ENCODE measurements at regions not wholly inside any gene's neighbourhood (a gene's known extent, or its start where the extent isn't known, plus 50 kb on each side); places are given as distances from the start of the nearest gene placed in this dataset.

- H3K4me1 Mint-ChIP-seq = no peaks in the 10 kb centered on the region
- no peak overlapping the region for H3K4me3 ChIP-seq (ENCODE audit: control extremely low read depth in 1 of 5, extremely low read depth in 1 of 5, insufficient read depth in 1 of 5, low read depth in 2 of 5, low read length in 4 of 5)
- intact Hi-C loops (cut with micrococcal nuclease) = no loop called here
- H3K36me3 ChIP-seq (replicated peaks in 1 of 2; ENCODE audit: control extremely low read depth in 1 of 2, control insufficient read depth in 1 of 2, extremely low read depth in 1 of 2, insufficient read depth in 2 of 2, low read length in 1 of 2) = no peaks in the 10 kb centered on the region
- H3K27ac Mint-ChIP-seq = no peak overlapping the region
- no peak overlapping the region for H3K4me3 Mint-ChIP-seq
- DNase-seq (no peak), ATAC-seq (ENCODE audit: low read depth) (no peak)
- H3K27me3 Mint-ChIP-seq = no peaks in the 10 kb centered on the region
- POLR2A ChIA-PET = no interaction called here
- no peak overlapping the region for H3K4me2 ChIP-seq (replicated peaks; ENCODE audit: low read depth, low read length, poor library complexity, severe bottlenecking)
- CTCF ChIA-PET = no interaction called here
- no peaks in the 10 kb centered on the region for H3K27me3 ChIP-seq (replicated peaks in 1 of 4; ENCODE audit: control extremely low read depth in 1 of 4, control insufficient read depth in 3 of 4, insufficient read depth in 4 of 4, low read length in 3 of 4)
- WGBS (ENCODE audit: insufficient coverage) = no CpG with 5 or more reads among the region's 1 CpG
- no peak overlapping the region for H3K9ac ChIP-seq (ENCODE audit: low read length)
- peaks cover 0 to 9% (median 7%) of the 10 kb centered on the region in 3 donors for H3K9me3 ChIP-seq (ENCODE audit: control extremely low read depth in 1 of 3, control insufficient read depth in 2 of 3, insufficient read depth in 1 of 3, low read length in 2 of 3)
- H3K27ac ChIP-seq (ENCODE audit: low read length in 2 of 2) = no peak overlapping the region
- TF ChIP-seq CTCF (IDR thresholded peaks at IDR 0.05) (no peak), EZH2 (IDR thresholded peaks at IDR 0.05; ENCODE audit: borderline replicate concordance, insufficient read depth, low read depth, low read length, poor library complexity, severe bottlenecking) (no peak)
- H2AFZ ChIP-seq (ENCODE audit: insufficient read depth, low read depth, low read length, poor library complexity, severe bottlenecking) = no peak overlapping the region
- no peaks in the 10 kb centered on the region for H4K20me1 ChIP-seq (ENCODE audit: control insufficient read depth, insufficient read depth, low read length, poor library complexity, severe bottlenecking)
- H3K4me1 ChIP-seq (ENCODE audit: control insufficient read depth in 2 of 2, insufficient read depth in 2 of 2, low read length in 2 of 2) = no peaks in the 10 kb centered on the region
- H3K9me3 Mint-ChIP-seq (ENCODE audit: insufficient read depth) = peaks cover 8% of the 10 kb centered on the region
- no peaks in the 10 kb centered on the region for H3K79me2 ChIP-seq (ENCODE audit: control insufficient read depth, insufficient read depth, low read length)
Observed at GRCh38 chr7:45998506-45998905, 77.4 kb upstream of the IGFBP3 start.

GRCh38 chr7:45993621-45994020 is 72.5 kb upstream of the IGFBP3 start:
- Histone ChIP-seq H3K4me3 (ENCODE audit: control extremely low read depth in 1 of 5, extremely low read depth in 1 of 5, insufficient read depth in 1 of 5, low read depth in 2 of 5, low read length in 4 of 5) (no peak overlapping the region), H4K20me1 (ENCODE audit: control insufficient read depth, insufficient read depth, low read length, poor library complexity, severe bottlenecking) (no peaks in the 10 kb centered on the region), H2AFZ (ENCODE audit: insufficient read depth, low read depth, low read length, poor library complexity, severe bottlenecking) (no peak overlapping the region), H3K79me2 (ENCODE audit: control insufficient read depth, insufficient read depth, low read length) (no peaks in the 10 kb centered on the region), H3K27me3 (replicated peaks in 1 of 4; ENCODE audit: control extremely low read depth in 1 of 4, control insufficient read depth in 3 of 4, insufficient read depth in 4 of 4, low read length in 3 of 4) (no peaks in the 10 kb centered on the region), H3K9ac (ENCODE audit: low read length) (no peak overlapping the region), H3K4me1 (ENCODE audit: control insufficient read depth in 2 of 2, insufficient read depth in 2 of 2, low read length in 2 of 2) (no peaks in the 10 kb centered on the region), H3K27ac (ENCODE audit: low read length in 2 of 2) (no peak overlapping the region), H3K36me3 (replicated peaks in 1 of 2; ENCODE audit: control extremely low read depth in 1 of 2, control insufficient read depth in 1 of 2, extremely low read depth in 1 of 2, insufficient read depth in 2 of 2, low read length in 1 of 2) (no peaks in the 10 kb centered on the region), H3K9me3 (ENCODE audit: control extremely low read depth in 1 of 3, control insufficient read depth in 2 of 3, insufficient read depth in 1 of 3, low read length in 2 of 3) (peaks cover 0 to 10% (median 9%) of the 10 kb centered on the region in 3 donors), H3K4me2 (replicated peaks; ENCODE audit: low read depth, low read length, poor library complexity, severe bottlenecking) (no peak overlapping the region)
- DNase-seq (no peak), ATAC-seq (ENCODE audit: low read depth) (no peak)
- TF ChIP-seq CTCF (IDR thresholded peaks at IDR 0.05) (no peak), EZH2 (IDR thresholded peaks at IDR 0.05; ENCODE audit: borderline replicate concordance, insufficient read depth, low read depth, low read length, poor library complexity, severe bottlenecking) (no peak)
- Mint-ChIP-seq H3K27ac (no peak overlapping the region), H3K4me1 (no peaks in the 10 kb centered on the region), H3K9me3 (ENCODE audit: insufficient read depth) (peaks cover 6% of the 10 kb centered on the region), H3K27me3 (no peaks in the 10 kb centered on the region), H3K4me3 (no peak overlapping the region)
- intact Hi-C loops (cut with micrococcal nuclease) = no loop called here
- POLR2A ChIA-PET = no interaction called here
- CTCF ChIA-PET = no interaction called here
